Left ventricle myocardium inferior (tissue), 1 donor: ENCODE measurements at regions not wholly inside any gene's neighbourhood (a gene's known extent, or its start where the extent isn't known, plus 50 kb on each side); places are given as distances from the start of the nearest gene placed in this dataset.
A peak's percentile ranks its signal among the peaks of the same experiment; 100 is the strongest.

Experiments used
- DNase-seq: peaks from one replicate; pipeline ENCODE4 v3.0.0-alpha.2; 2020
- H3K27ac ChIP-seq: fragments of 200-600 bp; replicated peaks from 2 replicates; pipeline ENCODE4 v1.8.0; 2021
- H3K27me3 ChIP-seq: fragments of 200-600 bp; 2 replicates; pipeline ENCODE4 v1.8.0; 2021; ENCODE audit warnings: low read depth
- H3K36me3 ChIP-seq: fragments of 200-600 bp; 2 replicates; pipeline ENCODE4 v1.8.0; 2021
- H3K4me1 ChIP-seq: fragments of 200-600 bp; 2 replicates; pipeline ENCODE4 v1.8.0; 2021
- H3K4me3 ChIP-seq: fragments of 200-600 bp; 2 replicates; pipeline ENCODE4 v1.8.0; 2021; ENCODE audit warnings: mild to moderate bottlenecking, moderate library complexity
- H3K9me3 ChIP-seq: fragments of 200-600 bp; replicated peaks from 2 replicates; pipeline ENCODE4 v1.8.0; 2021
- intact Hi-C: fragments of 100-400 bp; cut with micrococcal nuclease; formaldehyde crosslinking; loops from one replicate; pipeline ENCODE4 v1.11.0; 2022
- TF ChIP-seq, protein P1 (sequence below): fragments of 200-600 bp; IDR thresholded peaks from 2 replicates; pipeline ENCODE4 v1.8.0; 2021; ENCODE audit warnings: antibody characterized with exemption, mild to moderate bottlenecking, borderline replicate concordance
- donor health status: DM: no; HTN: yes; CAD: no; lungs with severe emphysema.

DNA sequence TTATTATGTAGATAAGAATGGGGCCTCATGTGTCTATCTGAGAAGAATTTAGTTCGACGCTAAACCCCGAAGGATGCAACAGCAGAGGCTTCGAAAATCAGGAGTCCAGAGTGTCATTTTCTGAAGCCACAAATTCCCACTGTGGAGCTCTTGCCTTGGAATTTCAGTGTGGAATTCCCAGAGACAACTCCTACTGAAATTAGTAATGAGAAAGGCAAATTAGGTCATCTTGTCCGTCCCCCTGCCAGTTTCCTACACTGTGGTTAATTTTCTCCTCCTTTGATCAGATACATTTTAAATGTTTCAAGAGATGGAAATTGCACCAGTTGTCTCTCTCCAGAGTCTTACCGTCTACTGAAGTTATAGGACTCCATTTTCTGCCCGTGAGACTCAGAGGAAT is 633.6 kb downstream of the BNC2 start:
- intact Hi-C loops: no loop called here
- H3K36me3 ChIP-seq: no peaks in the 10 kb centered on the region
- H3K27ac ChIP-seq: peak overlapping the region; percentile 43
- peaks cover 5% of the 10 kb centered on the region for H3K4me1 ChIP-seq
- DNase-seq: no peak
- no peaks in the 10 kb centered on the region for H3K27me3 ChIP-seq
- TF ChIP-seq, protein P1, sequence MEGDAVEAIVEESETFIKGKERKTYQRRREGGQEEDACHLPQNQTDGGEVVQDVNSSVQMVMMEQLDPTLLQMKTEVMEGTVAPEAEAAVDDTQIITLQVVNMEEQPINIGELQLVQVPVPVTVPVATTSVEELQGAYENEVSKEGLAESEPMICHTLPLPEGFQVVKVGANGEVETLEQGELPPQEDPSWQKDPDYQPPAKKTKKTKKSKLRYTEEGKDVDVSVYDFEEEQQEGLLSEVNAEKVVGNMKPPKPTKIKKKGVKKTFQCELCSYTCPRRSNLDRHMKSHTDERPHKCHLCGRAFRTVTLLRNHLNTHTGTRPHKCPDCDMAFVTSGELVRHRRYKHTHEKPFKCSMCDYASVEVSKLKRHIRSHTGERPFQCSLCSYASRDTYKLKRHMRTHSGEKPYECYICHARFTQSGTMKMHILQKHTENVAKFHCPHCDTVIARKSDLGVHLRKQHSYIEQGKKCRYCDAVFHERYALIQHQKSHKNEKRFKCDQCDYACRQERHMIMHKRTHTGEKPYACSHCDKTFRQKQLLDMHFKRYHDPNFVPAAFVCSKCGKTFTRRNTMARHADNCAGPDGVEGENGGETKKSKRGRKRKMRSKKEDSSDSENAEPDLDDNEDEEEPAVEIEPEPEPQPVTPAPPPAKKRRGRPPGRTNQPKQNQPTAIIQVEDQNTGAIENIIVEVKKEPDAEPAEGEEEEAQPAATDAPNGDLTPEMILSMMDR: no peak
- H3K4me3 ChIP-seq: no peak overlapping the region
- H3K9me3 ChIP-seq: no peaks in the 10 kb centered on the region

DNA sequence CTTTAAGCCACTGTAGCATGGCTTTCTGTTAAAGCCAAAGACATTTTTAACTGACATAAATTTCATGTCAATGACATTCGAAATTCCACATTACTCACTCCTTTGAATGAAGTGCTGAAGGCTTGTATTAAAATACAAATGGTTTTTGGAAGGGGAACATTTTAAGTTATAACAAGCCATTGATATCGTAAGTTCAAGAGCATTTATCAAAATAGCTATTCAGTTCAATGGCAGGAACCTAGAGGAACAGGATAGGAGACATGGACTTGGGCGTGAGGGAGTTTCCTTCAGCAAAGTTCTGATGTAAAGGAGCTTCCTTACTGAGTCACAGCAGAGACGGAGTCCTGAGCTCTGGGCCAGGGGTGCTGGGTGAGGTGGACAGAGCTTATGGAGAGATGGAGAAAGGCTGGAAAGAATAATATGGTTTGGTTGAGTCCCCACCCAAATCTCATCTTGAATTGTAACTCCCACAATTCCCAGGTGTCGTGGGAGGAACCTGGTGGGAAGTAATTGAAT is 631.8 kb downstream of the BNC2 start:
- H3K9me3 ChIP-seq: no peaks in the 10 kb centered on the region
- TF ChIP-seq, protein P1: no peak
- no peak overlapping the region for H3K27ac ChIP-seq
- intact Hi-C loops: no loop called here
- H3K36me3 ChIP-seq: no peaks in the 10 kb centered on the region
- no peak overlapping the region for H3K4me3 ChIP-seq
- H3K4me1 ChIP-seq: peaks cover 5% of the 10 kb centered on the region
- H3K27me3 ChIP-seq: no peaks in the 10 kb centered on the region
- no peak for DNase-seq

DNA sequence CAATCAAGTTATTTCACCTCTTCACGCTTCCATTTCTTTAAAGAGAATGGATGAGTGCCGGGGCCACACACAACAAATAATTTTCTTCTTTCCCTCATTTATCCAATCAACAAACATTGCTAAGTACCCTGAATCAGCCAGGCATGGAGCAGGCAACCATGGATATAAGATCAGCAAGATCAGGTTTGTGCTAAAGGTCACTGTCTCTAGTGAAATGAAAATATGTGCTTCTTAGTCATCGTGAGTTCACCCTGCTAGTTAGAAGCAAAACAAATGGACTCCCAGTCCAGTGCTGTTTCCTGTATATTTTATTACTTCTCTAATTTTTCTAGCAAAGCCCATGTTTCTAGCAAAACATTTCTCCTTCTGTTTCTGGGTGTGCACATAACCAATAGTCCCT is 629.2 kb downstream of the BNC2 start:
- Histone ChIP-seq H3K27ac (no peak overlapping the region), H3K27me3 (no peaks in the 10 kb centered on the region), H3K36me3 (no peaks in the 10 kb centered on the region), H3K4me3 (no peak overlapping the region), H3K9me3 (no peaks in the 10 kb centered on the region), H3K4me1 (peaks cover 11% of the 10 kb centered on the region)
- DNase-seq: no peak
- intact Hi-C loops: no loop called here
- TF ChIP-seq, protein P1: no peak

GRCh38 chr9:16243798-16244197 is 626.7 kb downstream of the BNC2 start:
- Histone ChIP-seq H3K27ac (no peak overlapping the region), H3K36me3 (no peaks in the 10 kb centered on the region), H3K4me3 (no peak overlapping the region), H3K9me3 (no peaks in the 10 kb centered on the region), H3K4me1 (peaks cover 27% of the 10 kb centered on the region), H3K27me3 (no peaks in the 10 kb centered on the region)
- intact Hi-C loops: no loop called here
- DNase-seq: no peak
- TF ChIP-seq, protein P1: no peak

GRCh38 chr9:16245756-16246440 is 624.6 kb downstream of the BNC2 start:
- DNase-seq: no peak
- no peaks in the 10 kb centered on the region for H3K27me3 ChIP-seq
- intact Hi-C loops: no loop called here
- no peak overlapping the region for H3K4me3 ChIP-seq
- no peaks in the 10 kb centered on the region for H3K9me3 ChIP-seq
- peak overlapping the region; percentile 30 for H3K27ac ChIP-seq
- H3K4me1 ChIP-seq: peaks cover 27% of the 10 kb centered on the region
- TF ChIP-seq, protein P1: no peak
- no peaks in the 10 kb centered on the region for H3K36me3 ChIP-seq
